HG03342 (cell line): ENCODE measurements at regions not wholly inside any gene's neighbourhood (a gene's known extent, or its start where the extent isn't known, plus 50 kb on each side); places are given as distances from the start of the nearest gene placed in this dataset.
A peak's percentile ranks its signal among the peaks of the same experiment; 100 is the strongest.
"Not testable (repeated sequence)": the region's sequence is repeated elsewhere in the genome, so short reads cannot be mapped to it uniquely, and the experiment has no call there.

Experiments used
- ATAC-seq: cut with Tn5 transposase; IDR thresholded peaks from one replicate; pipeline ENCODE4 v1.9.1; 2021; ENCODE audit warnings: mild to moderate bottlenecking, moderate library complexity; ENCODE audit not compliant: unreplicated experiment

DNA sequence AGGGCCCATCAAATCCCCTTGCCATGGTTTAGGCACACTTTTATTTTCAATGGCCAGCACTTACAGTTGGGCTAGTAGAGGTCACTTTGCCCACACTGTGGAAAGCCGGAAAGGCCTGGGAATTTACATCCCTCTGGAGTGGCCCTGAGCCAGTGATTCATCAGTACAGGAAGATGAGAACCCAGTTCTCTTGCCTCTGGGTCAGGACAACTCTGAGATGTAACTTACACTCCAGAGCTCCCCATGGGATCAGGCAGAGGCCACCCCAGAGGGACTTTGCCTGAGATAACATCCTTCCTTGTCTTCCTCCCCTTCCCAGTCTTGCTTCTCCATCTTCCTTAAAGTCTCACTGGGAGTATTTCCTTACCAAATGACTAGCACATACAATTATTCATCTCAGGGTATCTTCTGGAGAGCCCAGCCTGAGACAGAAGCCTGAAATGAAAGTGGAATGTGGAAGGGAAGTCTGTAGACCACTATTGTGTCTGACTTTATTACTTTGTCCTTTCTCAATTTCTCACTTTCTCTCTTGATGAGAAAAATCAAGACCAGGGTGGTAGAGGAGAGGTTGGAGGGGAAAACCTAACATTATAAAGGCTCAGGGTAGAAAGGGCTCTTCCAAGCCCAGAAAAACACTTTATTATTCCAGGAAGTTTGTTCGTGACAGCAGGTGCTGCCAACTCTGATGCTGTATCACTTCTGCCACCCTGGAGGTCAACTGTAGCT is 220.8 kb downstream of the ZNF621 start:
- ATAC-seq: no peak

GRCh38 chr3:40751666-40752065 is 226.9 kb downstream of the ZNF621 start:
- ATAC-seq: no peak

GRCh38 chr3:40752492-40752891 is 227.7 kb downstream of the ZNF621 start:
- no peak for ATAC-seq

- no peak for ATAC-seq
Measured at GRCh38 chr3:40753291-40753770, 228.6 kb downstream of the ZNF621 start.

GRCh38 chr3:40753951-40754350 is 229.2 kb downstream of the ZNF621 start:
- no peak for ATAC-seq

DNA sequence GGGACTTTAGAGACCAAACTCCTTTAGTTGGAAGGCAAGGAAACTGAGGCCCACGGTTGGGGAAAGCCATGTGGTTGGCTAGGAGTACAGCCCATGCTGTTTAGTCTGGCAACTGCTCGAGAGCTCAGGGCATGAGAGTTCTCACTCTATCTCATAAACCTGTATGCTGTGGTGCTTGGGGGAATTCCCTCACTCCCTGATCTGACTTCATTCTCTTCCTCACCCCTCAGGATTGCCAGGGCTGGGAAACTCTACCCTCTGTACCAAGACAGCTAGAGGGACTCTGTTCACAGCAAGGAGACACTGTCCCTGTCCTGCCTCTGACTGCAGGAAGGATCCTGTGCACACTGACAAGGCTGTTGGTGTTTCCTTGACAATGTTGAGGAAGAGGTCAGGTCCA is 230.2 kb downstream of the ZNF621 start:
- ATAC-seq: no peak

DNA sequence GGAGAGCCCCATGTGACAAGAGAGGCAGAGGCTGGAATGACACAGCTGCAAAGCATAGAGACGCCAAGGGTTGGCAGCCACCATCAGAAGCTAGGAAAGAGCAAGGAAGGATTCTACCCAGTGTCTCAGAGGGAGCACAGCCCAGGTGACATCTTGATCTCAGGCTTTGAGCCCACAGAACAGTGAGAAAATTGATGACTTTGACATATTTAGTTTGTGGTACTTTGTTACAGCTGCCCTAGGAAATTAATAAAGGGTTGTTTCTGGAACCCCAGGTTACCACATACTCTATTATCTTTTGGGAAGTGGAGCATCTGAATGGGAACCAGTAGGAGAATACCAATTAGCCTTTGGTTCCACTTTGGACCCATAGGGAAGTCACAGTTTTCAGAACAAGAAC is 231.7 kb downstream of the ZNF621 start:
- ATAC-seq: no peak

DNA sequence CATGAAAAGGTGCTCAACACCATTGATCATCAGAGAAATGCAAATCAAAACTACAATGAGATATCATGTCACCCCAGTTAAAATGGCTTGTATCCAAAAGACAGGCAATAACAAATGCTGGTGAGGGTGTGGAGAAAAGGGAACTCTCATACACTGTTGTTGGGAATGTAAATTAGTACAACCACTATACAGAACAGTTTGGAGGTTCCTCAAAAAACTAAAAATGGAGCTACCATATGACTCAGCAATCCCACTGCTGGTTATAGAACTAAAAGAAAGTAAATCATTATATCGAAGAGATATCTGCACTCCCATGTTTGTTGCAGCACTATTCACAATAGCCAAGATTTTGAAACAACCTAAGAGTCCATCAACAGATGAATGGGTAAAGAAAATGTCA is 238.0 kb downstream of the ZNF621 start:
- not testable (repeated sequence) for ATAC-seq

DNA sequence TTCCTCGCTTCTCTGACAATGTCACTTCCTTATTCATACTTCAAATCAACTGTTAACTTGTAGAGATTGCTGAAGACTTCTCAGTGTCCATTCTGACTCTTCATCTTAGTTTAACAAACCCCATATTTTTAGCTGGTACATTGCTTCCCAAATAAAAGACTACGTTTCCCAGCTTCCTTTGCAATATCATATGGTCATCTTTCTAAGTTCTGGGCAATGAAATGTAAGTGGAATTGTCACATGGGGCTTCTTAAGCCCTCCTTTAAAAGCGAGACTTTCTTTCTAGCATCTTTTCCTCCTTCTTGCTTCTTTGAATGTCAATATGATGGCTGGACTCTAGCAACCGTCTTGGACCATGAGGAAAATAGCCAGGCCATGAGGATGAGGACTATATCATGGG is 239.0 kb downstream of the ZNF621 start:
- no peak for ATAC-seq

GRCh38 chr3:40764747-40765146 is 240.0 kb downstream of the ZNF621 start:
- no peak for ATAC-seq

GRCh38 chr3:40765884-40766283 is 241.1 kb downstream of the ZNF621 start:
- peak; percentile 81 for ATAC-seq

- ATAC-seq: peak; percentile 36
Measured at GRCh38 chr3:40766396-40766795, 241.6 kb downstream of the ZNF621 start.

GRCh38 chr3:40768046-40768445 is 243.3 kb downstream of the ZNF621 start:
- no peak for ATAC-seq

- ATAC-seq: no peak
Measured at GRCh38 chr3:40768536-40768935, 243.8 kb downstream of the ZNF621 start.

DNA sequence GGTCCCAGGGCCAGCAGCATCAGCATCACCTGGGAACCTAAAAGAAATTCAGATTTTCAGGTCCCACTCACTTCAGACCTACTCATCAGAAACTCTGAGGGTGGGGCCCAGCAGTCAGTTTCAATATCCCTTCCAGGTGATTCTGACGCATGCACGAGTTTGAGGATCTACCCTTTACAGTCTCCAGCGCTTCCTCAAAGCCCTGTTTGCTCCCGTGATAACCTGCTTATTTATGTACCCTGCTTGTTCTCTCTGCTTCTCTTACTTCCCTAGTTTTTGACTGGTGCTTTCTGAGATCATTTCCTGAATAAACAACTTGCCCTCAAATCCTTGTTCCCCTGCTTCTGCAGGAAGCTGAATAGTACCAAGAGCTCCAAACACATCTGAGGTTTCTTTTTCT is 245.3 kb downstream of the ZNF621 start:
- ATAC-seq: no peak

GRCh38 chr3:40771112-40771511 is 246.4 kb downstream of the ZNF621 start:
- ATAC-seq: no peak

- no peak for ATAC-seq
Measured at GRCh38 chr3:40779039-40779438, 254.3 kb downstream of the ZNF621 start.

DNA sequence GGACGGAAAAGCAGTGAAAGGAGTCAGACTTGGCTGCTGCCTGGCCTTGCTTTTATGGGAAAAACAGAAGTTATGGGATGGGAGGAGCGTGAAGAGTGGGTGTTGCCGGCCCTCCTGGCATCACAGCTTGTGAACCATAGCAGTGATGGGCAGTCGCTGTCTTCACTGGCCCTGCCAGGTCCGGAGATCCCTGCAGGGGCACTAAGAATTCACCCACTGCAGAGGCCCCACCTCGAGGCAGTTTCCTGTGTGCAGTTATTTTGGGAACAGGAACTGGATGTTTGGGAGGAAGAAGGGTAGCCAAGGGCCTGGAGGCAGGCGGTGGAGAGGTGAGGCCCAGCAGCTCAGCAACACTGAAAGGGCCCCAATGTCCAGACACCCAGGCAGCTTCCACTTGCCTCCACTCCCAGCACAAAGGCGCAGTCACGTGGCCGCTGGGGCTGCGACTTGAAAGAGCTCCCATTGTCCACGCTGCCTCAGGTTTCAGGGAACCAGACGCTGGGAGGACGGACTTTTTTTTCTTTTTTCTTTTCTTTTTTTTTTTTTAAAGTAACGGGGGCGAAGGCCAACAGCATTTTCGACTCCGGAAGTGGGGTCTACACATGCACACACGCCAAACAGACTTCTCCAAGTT is 255.6 kb downstream of the ZNF621 start:
- no peak for ATAC-seq

DNA sequence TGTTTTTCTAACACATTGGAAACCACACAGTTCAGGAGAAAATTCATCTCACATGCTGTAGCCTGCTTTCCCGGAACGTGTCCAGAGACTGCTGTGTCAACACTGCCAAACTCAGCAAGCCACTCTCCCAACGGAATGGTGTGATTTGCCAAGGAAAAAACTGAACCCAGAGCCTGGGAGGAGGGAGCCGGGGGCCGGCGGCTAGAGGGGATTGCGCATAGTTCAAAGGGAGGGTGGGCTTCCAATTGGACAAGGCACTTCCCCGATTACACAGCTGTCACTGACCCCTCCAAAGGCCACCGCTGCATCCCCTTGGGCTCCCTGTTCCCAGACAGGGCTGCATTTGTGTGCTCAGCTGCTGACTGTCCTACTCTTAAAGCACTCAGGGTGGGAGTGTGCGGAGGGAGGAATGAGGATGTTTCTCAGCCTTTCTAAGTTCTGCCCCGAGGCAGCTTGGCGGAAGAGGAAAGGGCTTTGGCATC is 256.2 kb downstream of the ZNF621 start:
- ATAC-seq: no peak

- ATAC-seq: no peak
Measured at GRCh38 chr3:40782111-40782721, 257.5 kb downstream of the ZNF621 start.

DNA sequence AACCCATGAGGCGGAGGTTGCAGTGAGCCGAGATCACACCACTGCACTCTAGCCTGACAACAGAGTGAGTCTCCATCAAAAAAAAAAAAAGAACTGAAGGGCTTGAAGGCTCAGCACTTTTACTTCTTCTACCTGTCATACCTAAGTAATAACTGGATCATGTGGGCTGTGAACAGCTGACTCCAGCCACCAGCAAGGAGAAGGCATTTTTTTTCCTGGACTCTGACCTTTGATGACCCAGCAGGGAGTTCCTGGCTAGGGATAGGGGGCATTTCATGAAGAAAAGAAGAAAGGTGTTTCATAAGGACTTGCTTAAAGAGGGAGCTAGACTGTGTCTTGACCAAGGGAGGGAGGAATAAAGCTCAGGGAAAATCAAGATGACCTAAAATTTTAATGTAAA is 266.0 kb downstream of the ZNF621 start:
- no peak for ATAC-seq

GRCh38 chr3:40793730-40794129 is 269.0 kb downstream of the ZNF621 start:
- ATAC-seq: no peak
